ENCODE measurements at regions not wholly inside any gene's neighbourhood (a gene's known extent, or its start where the extent isn't known, plus 50 kb on each side); places are given as distances from the start of the nearest gene placed in this dataset.

DNA sequence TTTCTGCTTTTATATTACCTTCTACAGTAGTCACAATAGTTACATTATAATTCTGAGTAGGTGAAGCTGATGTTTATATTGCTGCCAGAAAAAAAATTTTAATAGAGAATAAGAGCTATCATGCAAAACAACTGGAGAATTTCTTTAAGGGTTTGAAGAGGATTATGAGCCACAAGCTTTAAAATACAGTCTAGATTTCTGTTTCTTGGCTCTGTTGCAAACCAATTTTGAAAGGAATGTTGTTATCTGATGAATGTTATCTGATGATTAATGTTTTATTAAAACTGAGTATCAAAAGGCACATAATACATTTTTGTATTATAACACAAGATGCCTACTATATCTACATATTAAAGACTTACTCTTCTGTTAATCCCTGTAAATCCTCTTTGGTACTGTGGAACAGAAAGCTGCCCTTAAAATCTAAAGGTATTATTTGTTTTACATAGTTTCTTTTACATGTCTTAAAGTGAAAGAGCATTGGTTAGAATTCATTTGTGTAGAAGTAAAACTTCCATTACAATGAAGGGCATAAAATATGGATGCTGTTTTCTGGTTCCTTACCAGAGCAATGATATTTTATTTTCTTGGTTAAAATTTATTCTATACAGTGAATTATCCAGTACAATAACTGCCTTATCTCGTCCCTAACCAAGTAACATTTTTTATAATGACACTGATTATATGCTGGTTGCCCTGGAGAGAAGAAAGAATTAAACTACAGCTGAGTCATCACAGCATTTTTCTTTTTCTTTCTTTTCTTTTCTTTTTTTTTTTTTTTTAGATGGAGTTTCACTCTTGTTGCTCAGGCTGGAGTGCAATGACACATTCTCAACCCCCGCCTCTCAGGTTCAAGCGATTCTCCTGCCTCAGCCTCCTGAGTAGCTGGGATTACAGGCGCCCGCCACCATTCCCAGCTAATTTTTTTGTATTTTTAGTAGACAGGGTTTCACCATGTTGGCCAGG, 205.7 kb downstream of the TANC2 start:
- TF ChIP-seq, protein P1, sequence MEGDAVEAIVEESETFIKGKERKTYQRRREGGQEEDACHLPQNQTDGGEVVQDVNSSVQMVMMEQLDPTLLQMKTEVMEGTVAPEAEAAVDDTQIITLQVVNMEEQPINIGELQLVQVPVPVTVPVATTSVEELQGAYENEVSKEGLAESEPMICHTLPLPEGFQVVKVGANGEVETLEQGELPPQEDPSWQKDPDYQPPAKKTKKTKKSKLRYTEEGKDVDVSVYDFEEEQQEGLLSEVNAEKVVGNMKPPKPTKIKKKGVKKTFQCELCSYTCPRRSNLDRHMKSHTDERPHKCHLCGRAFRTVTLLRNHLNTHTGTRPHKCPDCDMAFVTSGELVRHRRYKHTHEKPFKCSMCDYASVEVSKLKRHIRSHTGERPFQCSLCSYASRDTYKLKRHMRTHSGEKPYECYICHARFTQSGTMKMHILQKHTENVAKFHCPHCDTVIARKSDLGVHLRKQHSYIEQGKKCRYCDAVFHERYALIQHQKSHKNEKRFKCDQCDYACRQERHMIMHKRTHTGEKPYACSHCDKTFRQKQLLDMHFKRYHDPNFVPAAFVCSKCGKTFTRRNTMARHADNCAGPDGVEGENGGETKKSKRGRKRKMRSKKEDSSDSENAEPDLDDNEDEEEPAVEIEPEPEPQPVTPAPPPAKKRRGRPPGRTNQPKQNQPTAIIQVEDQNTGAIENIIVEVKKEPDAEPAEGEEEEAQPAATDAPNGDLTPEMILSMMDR (IDR thresholded peaks at IDR 0.05), result no peak
- TF ChIP-seq POLR2A (IDR thresholded peaks at IDR 0.05; ENCODE audit: low read depth), result no peak
